Neuron (in vitro differentiated cells): ENCODE measurements at regions not wholly inside any gene's neighbourhood (a gene's known extent, or its start where the extent isn't known, plus 50 kb on each side); places are given as distances from the start of the nearest gene placed in this dataset.
"Not testable (repeated sequence)": the region's sequence is repeated elsewhere in the genome, so short reads cannot be mapped to it uniquely, and the experiment has no call there.

Experiments
- H2AFZ ChIP-seq: one replicate; pipeline ENCODE4 v1.6.1; 2013; ENCODE audit warnings: low read depth, mild to moderate bottlenecking, inconsistent platforms, low read length, moderate library complexity
- H3K27me3 ChIP-seq: one replicate; pipeline ENCODE4 v1.6.1; 2013; ENCODE audit warnings: low read length; ENCODE audit not compliant: insufficient read depth
- H3K36me3 ChIP-seq: one replicate; pipeline ENCODE4 v1.6.1; 2013; ENCODE audit warnings: low read length; ENCODE audit not compliant: insufficient read depth
- H3K4me1 ChIP-seq: one replicate; pipeline ENCODE4 v1.6.1; 2013; ENCODE audit warnings: low read length; ENCODE audit not compliant: insufficient read depth
- H3K4me3 ChIP-seq: 2 replicates; pipeline ENCODE4 v1.5.1; 2013; ENCODE audit warnings: mild to moderate bottlenecking, low read length, moderate library complexity
- H3K9me3 ChIP-seq: one replicate; pipeline ENCODE4 v1.6.1; 2013; ENCODE audit warnings: low read length

- Histone ChIP-seq H3K4me1 (no peaks in the 10 kb centered on the region), H3K9me3 (no peaks in the 10 kb centered on the region), H3K36me3 (no peaks in the 10 kb centered on the region), H3K27me3 (no peaks in the 10 kb centered on the region), H3K4me3 (no peak overlapping the region), H2AFZ (no peak overlapping the region)
These were observed 146.3 kb upstream of the RAB4A start for GRCh38 chr1:229124520-229125124.

DNA sequence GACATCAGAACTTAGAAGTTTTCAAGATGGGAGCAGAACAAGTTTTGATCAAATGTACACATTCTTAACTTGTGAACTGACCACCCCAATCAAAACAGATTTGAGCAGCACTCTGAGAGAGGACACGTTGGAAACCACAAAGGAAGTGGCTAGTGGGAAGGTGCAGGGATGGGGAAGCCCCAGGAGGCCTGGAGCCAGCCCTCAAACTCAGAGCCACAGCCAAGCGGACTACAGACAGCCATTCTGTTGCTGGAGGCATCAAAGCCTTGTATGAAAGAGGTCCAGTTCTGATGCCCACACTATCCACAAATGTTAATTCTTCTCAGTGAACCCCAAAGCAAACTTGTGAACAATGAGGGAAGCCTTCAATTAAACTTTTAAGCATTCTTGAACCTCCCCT is 143.6 kb upstream of the RAB4A start:
- H3K27me3 ChIP-seq, result no peaks in the 10 kb centered on the region
- no peaks in the 10 kb centered on the region for H3K4me1 ChIP-seq
- no peaks in the 10 kb centered on the region for H3K9me3 ChIP-seq
- no peaks in the 10 kb centered on the region for H3K36me3 ChIP-seq
- no peak overlapping the region for H3K4me3 ChIP-seq
- H2AFZ ChIP-seq, result no peak overlapping the region

- no peak overlapping the region for H3K4me3 ChIP-seq
- no peaks in the 10 kb centered on the region for H3K4me1 ChIP-seq
- H3K27me3 ChIP-seq, result no peaks in the 10 kb centered on the region
- no peaks in the 10 kb centered on the region for H3K36me3 ChIP-seq
- H2AFZ ChIP-seq, result no peak overlapping the region
- no peaks in the 10 kb centered on the region for H3K9me3 ChIP-seq
These were observed 142.8 kb upstream of the RAB4A start for GRCh38 chr1:229128066-229128608.

GRCh38 chr1:229129301-229130027 is 141.4 kb upstream of the RAB4A start:
- Histone ChIP-seq H3K27me3 (no peaks in the 10 kb centered on the region), H3K4me1 (no peaks in the 10 kb centered on the region), H2AFZ (no peak overlapping the region), H3K9me3 (no peaks in the 10 kb centered on the region), H3K36me3 (no peaks in the 10 kb centered on the region), H3K4me3 (no peak overlapping the region)

DNA sequence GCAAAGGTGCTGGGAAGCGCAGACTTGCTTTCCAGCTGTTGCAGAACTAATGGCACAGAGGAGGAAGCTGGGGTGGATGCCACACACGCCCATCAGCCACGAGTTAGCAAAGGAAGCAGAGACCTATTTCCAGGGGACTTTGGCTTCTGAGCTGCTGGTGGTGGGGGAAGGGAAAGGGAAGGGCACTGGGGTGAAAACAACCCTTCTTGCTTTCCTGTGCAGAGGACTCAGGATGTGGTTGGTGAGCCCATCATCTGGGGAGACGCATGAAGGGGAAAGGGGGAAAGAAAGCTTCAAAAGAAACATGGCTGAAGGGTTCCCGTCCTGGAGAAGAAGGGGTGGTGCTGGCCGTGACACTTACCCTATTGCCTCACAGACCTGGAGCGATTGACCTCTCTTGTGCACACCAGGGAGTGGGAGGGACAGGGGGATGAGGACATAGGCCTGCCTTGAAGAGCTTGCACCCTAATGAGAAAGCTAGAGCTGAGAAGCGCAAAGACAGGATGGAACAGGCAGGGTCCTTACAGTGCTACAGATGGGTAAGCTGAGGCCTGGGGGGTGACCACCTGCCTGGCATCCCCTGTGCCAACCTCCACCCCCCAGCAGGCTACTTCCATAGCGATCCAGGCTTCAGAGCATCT is 140.8 kb upstream of the RAB4A start:
- no peaks in the 10 kb centered on the region for H3K27me3 ChIP-seq
- H3K36me3 ChIP-seq, result no peaks in the 10 kb centered on the region
- no peak overlapping the region for H3K4me3 ChIP-seq
- H2AFZ ChIP-seq, result no peak overlapping the region
- H3K9me3 ChIP-seq, result peaks cover 4% of the 10 kb centered on the region
- no peaks in the 10 kb centered on the region for H3K4me1 ChIP-seq

DNA sequence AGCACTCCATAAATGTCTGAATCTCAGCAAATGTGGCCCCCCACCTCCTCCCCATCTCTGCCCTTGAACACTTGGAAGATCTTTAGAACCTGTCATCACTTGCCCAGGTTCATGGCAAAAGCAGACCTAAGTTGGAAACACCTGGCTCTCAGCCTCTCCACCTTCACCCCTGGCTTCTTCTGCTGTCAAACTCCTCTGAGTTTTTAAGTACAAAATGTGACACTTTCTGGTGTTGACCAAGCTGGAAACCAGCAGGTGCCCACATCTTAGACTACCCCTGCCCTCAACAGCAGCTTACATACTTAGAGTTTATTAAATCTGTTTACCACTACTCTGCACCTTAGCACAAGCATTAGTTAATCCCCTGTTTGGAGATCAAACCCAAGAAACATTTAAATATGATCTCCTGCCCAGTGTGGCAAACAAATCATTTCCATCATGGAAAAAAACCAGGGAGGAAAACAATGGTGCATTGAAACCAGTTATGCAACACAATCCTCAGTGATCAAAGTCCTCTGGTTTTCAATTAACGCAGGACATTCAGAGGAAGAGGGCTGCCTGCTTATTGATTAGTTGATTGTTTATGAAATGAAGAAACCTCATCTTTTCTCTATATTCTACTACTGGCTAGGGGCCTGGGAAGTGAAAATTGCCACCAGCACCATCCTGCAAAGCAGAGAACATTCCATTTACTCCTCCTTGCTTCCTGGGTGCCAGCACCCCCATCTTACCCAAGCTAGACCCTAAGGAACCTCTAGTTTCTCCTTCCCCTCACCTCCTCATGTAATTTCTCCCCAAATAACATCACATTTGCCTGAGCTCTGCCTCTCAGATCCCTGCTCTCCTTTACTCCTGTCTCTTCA is 139.4 kb upstream of the RAB4A start:
- no peak overlapping the region for H3K4me3 ChIP-seq
- H2AFZ ChIP-seq, result no peak overlapping the region
- H3K9me3 ChIP-seq, result peaks cover 4% of the 10 kb centered on the region
- H3K4me1 ChIP-seq, result no peaks in the 10 kb centered on the region
- no peaks in the 10 kb centered on the region for H3K27me3 ChIP-seq
- H3K36me3 ChIP-seq, result no peaks in the 10 kb centered on the region

GRCh38 chr1:229132106-229132443 is 138.8 kb upstream of the RAB4A start:
- Histone ChIP-seq H3K27me3 (no peaks in the 10 kb centered on the region), H2AFZ (no peak overlapping the region), H3K4me3 (no peak overlapping the region), H3K36me3 (no peaks in the 10 kb centered on the region), H3K4me1 (no peaks in the 10 kb centered on the region), H3K9me3 (peaks cover 4% of the 10 kb centered on the region)

DNA sequence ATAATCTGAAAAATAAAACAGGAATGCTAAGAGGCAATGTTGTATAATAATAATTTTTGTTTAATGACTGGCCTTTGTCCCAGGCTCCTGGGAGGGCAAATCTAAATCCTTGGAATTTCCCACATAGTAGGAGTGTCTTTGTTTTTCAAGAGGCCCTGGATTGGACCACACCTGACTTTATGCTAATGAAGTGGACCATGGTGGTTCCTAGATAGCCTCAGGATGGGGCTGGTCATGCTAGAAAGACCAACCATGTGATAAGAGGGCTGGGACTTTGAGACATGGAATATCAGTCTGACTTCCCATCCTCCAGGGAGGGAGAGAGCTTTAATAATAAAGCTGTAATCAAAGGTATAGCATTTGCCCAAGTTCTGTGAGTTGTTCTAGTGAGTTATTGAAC is 138.2 kb upstream of the RAB4A start:
- Histone ChIP-seq H3K9me3 (peaks cover 4% of the 10 kb centered on the region), H3K4me1 (no peaks in the 10 kb centered on the region), H2AFZ (no peak overlapping the region), H3K4me3 (no peak overlapping the region), H3K36me3 (no peaks in the 10 kb centered on the region), H3K27me3 (no peaks in the 10 kb centered on the region)

DNA sequence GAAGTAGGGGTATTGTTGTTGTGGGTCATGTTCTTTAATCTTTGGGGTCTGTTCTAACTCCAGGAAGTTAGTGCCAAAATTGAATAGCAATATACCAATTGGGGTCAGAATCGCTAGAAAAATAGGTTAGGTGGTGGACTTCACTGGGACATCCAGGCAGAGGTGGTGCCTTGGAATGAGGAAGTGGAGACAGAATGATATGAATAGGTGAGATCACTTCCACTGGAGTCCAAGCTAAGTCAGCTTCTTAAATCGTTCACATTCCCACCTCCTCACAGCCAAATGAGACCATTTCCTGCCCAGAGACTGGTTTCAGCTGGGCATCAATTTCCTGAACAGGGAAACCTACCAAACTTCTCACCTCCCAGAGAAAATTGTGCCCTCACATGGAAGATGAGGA is 137.8 kb upstream of the RAB4A start:
- H3K4me1 ChIP-seq, result no peaks in the 10 kb centered on the region
- no peak overlapping the region for H3K4me3 ChIP-seq
- H3K27me3 ChIP-seq, result no peaks in the 10 kb centered on the region
- H3K36me3 ChIP-seq, result no peaks in the 10 kb centered on the region
- peaks cover 4% of the 10 kb centered on the region for H3K9me3 ChIP-seq
- no peak overlapping the region for H2AFZ ChIP-seq

DNA sequence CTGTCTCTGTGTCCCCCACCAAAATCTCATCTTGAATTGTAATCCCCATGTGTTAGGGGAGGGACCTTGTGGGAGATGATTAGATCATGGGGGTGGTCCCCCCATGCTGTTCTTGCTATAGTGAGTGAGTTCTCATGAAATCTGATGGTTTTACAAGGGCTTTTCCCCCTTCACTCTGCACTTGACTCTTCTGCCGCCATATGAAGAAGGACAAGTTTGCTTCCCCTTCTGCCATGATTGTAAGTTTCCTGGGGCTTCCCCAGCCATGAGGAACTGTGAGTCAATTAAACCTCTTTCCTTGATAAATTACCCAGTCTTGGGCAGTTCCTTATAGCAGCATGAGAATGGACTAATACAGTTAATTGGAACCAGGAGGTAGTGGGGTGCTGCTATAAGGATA is 137.1 kb upstream of the RAB4A start:
- Histone ChIP-seq H3K27me3 (peaks cover under 1% of the 10 kb centered on the region), H3K9me3 (peaks cover 4% of the 10 kb centered on the region), H3K4me1 (no peaks in the 10 kb centered on the region), H2AFZ (no peak overlapping the region), H3K4me3 (no peak overlapping the region), H3K36me3 (no peaks in the 10 kb centered on the region)

DNA sequence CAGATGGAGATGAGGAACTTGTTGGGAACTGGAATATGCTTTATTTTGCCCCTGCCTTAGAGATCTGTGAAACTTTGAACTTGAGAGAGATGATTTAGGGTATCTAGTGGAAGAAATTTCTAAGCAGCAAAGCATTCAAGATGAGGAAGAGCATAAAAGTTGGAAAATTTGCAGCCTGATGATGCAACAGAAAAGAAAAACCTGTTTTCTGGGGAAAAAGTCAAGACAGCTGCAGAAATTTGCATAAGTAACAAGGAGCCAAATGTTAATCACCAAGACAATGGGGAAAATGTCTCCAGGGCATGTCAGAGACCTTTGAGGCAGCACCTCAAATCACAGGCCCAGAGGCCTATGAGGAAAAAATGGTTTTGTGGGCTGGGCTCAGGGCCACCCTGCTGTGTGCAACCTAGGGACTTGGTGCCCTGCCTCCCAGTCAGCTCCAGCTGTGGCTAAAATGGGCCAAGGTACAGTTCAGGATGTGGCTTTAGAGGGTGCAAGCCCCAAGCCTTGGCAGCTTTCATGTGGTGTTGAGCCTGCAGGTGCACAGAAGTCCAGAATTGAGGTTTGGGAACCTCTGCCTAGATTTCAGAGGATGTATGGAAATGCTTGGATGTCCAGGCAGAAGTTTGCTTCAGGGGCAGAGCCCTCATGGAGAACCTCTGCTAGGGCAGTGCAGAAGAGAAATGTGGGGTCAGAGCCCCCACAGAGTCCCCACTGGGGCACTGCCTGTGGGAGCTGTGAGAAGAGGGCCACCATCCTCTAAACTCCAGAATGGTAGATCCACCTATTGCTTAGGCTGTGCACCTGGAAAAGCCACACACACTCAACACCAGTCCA is 136.3 kb upstream of the RAB4A start:
- not testable (repeated sequence) for H3K4me3 ChIP-seq, H3K36me3 ChIP-seq, H3K4me1 ChIP-seq, H3K27me3 ChIP-seq, H2AFZ ChIP-seq, H3K9me3 ChIP-seq

GRCh38 chr1:229135773-229136172 is 135.1 kb upstream of the RAB4A start:
- H2AFZ ChIP-seq, result no peak overlapping the region
- H3K4me3 ChIP-seq, result no peak overlapping the region
- H3K4me1 ChIP-seq, result no peaks in the 10 kb centered on the region
- H3K36me3 ChIP-seq, result no peaks in the 10 kb centered on the region
- peaks cover 4% of the 10 kb centered on the region for H3K9me3 ChIP-seq
- H3K27me3 ChIP-seq, result peaks cover 7% of the 10 kb centered on the region
